Neuron (in vitro differentiated cells): ENCODE measurements at regions not wholly inside any gene's neighbourhood (a gene's known extent, or its start where the extent isn't known, plus 50 kb on each side); places are given as distances from the start of the nearest gene placed in this dataset.

Source experiments
- H2AFZ ChIP-seq: one replicate; pipeline ENCODE4 v1.6.1; 2013; ENCODE audit warnings: low read depth, mild to moderate bottlenecking, inconsistent platforms, low read length, moderate library complexity
- H3K27me3 ChIP-seq: one replicate; pipeline ENCODE4 v1.6.1; 2013; ENCODE audit warnings: low read length; ENCODE audit not compliant: insufficient read depth
- H3K36me3 ChIP-seq: one replicate; pipeline ENCODE4 v1.6.1; 2013; ENCODE audit warnings: low read length; ENCODE audit not compliant: insufficient read depth
- H3K4me1 ChIP-seq: one replicate; pipeline ENCODE4 v1.6.1; 2013; ENCODE audit warnings: low read length; ENCODE audit not compliant: insufficient read depth
- H3K4me3 ChIP-seq: 2 replicates; pipeline ENCODE4 v1.5.1; 2013; ENCODE audit warnings: mild to moderate bottlenecking, low read length, moderate library complexity
- H3K9me3 ChIP-seq: one replicate; pipeline ENCODE4 v1.6.1; 2013; ENCODE audit warnings: low read length

DNA sequence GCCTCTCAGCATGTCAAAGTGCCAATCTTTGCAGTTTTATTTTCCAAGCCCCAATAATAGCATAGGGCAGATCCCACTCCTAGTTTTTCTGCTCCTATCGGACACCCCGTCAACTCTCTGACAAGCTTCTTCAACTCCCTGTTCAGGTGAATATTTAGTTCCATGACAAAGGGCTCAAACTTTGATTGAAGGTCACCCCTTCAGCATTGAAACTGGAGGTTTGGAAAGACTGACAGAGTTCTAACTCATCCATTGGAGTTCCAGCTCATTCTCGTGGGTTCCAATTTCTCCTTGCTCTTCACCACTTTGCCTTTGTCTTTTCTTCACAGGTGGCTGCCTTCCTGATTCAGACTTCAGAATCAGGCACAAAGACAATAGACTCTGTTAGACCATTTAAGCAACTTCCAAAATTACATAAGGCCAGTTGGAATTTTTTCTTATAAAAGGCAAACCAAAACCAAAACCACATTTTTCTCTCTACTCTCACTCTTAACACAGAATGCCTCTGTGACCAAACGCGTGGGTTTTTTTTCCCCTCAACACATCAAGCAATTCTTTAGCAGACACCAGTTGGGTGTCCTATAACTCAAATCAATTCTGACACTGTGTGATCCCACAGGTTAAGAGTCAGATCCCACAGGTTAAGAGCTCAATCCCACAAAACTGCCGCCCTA lies 169.3 kb upstream of the USP25 start:
- Histone ChIP-seq H3K4me1 (no peaks in the 10 kb centered on the region), H3K36me3 (no peaks in the 10 kb centered on the region), H3K4me3 (no peak overlapping the region)

DNA sequence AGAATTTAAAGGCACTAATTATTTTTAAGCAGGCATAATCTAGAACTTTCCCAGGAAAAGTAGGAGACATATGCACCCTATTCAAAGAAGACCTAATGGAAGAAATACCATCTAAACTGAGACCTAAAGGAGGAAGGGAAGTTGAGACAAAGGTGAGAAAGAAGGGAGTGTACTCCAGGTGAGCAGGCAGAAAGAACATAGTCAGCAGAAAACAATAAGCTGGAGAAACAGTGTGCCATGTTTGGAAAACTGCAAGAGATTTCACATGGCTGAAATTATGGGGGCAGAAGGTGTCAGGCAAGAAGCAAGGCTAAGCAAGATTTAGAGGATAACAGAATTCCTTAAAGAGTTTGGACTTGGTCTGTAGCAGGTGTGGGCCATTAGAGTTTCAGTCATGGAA lies 167.0 kb upstream of the USP25 start:
- Histone ChIP-seq H3K4me1 (no peaks in the 10 kb centered on the region), H3K36me3 (no peaks in the 10 kb centered on the region), H3K27me3 (no peaks in the 10 kb centered on the region), H3K4me3 (no peak overlapping the region), H3K9me3 (no peaks in the 10 kb centered on the region), H2AFZ (no peak overlapping the region)

More for the DNA sequence above, 169.3 kb upstream of the USP25 start:
- Histone ChIP-seq H3K9me3 (no peaks in the 10 kb centered on the region), H3K27me3 (no peaks in the 10 kb centered on the region), H2AFZ (no peak overlapping the region)

DNA sequence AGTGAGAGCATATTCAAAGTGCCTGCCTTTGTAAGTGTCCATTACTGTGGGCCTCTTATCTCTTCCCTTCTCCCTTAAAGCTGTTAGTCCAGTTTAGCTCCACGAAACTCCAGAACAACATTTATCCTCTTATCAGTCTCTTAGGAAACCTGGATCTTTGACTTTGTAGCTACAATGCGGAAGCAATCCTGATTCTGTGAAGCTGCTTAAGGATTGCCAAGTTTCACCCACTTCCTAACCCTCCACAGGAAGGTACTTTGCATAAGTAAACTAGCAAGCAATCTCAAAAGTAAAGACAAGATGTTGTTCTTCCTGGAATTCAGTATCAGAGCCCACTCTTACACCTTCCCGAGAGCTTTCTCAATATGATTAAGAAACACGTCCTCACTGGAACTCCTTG lies 164.9 kb upstream of the USP25 start:
- Histone ChIP-seq H2AFZ (no peak overlapping the region), H3K27me3 (no peaks in the 10 kb centered on the region), H3K9me3 (no peaks in the 10 kb centered on the region), H3K4me3 (no peak overlapping the region), H3K36me3 (no peaks in the 10 kb centered on the region), H3K4me1 (no peaks in the 10 kb centered on the region)

DNA sequence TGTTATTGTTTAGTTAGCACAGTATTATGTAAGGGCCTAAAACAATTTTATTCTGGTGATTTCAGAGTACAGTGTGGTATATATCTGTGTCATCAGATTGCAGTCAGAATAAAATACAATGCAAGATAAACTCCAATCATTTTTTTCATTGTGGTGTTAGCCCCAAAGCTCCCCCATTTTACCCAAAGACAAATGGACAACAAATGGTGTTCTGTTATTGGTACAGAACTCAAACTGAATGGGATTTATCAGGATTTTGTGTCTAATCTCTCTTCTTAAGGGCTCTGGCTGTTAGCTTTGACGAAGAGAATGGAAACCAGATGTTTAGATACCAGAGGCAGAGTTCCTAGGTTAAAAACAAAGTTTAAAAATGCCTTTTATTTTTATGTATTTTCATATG lies 163.1 kb upstream of the USP25 start:
- H3K4me3 ChIP-seq = no peak overlapping the region

DNA sequence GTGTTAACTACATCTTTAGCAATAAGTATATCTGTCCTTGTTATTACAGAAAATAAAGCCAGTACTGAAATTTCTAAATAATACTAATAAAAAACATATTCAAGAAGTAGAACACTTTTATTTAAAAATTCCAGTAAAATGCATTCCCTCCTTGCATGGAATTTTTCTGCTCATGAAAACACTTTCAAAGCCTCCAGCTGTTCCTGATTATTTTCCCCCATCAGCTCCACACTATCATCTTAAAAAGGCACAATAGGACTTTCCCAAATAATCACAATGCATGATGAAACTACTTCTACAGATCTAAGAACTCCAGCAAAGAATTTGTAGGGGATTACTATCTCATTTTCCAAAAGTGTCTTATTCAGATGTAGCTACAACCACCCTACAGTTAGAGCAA lies 162.6 kb upstream of the USP25 start:
- Histone ChIP-seq H2AFZ (no peak overlapping the region), H3K36me3 (no peaks in the 10 kb centered on the region), H3K4me3 (no peak overlapping the region), H3K9me3 (no peaks in the 10 kb centered on the region), H3K27me3 (no peaks in the 10 kb centered on the region), H3K4me1 (no peaks in the 10 kb centered on the region)

More for the DNA sequence above, 163.1 kb upstream of the USP25 start:
- H3K9me3 ChIP-seq = no peaks in the 10 kb centered on the region
- no peaks in the 10 kb centered on the region for H3K27me3 ChIP-seq
- no peaks in the 10 kb centered on the region for H3K4me1 ChIP-seq
- H2AFZ ChIP-seq = no peak overlapping the region
- H3K36me3 ChIP-seq = no peaks in the 10 kb centered on the region

DNA sequence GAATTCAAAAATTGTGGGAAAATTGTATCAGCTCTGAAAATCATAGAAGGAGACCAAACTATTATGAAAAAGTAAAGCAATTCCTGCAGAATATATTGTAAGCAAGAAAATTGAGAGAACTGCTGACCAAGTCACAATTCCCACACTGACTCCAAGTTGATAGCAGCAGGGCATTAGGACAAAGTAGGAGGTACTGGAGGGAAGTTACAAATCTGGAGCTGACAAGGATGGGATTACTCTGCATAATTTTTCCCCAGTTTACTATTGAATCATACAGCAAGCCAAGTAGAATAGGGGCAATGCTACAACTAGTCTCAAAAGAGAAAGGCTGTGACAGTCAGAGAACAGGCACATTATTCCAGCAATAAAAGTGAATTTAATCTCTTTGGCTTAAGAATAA lies 161.3 kb upstream of the USP25 start:
- Histone ChIP-seq H3K9me3 (no peaks in the 10 kb centered on the region), H3K4me3 (no peak overlapping the region), H3K4me1 (no peaks in the 10 kb centered on the region), H3K36me3 (no peaks in the 10 kb centered on the region), H3K27me3 (no peaks in the 10 kb centered on the region), H2AFZ (no peak overlapping the region)

DNA sequence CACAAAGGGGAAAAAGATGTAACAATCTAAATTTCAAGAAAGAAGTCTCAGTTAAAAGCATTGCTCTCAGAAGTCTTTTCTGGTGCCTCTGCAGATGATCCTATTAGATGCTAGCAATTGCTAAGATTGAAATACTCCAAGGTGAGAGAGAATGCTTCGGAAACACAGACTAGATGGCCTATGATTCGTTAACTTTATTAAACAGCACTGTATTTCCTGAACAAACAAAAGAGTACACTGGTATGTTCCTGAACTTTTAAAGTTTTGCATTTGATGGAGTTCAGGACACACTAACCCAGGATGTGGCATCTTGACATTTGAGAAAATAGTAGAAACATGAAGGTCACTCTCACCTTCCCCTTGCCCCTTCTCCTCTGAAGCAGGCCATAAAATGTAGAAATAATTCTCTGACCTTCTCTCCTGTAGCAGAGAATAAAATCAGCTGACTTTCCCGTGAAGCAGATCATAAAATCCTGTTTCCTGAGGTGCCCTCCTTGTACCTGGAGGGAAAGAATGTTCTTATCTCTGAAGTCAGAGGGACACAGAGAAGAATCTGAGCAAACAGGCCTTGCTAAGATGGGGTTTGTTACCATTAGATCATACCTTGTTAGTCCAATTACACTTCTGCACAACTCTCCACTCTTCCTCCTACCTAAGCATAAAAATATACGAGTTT lies 142.9 kb upstream of the USP25 start:
- no peaks in the 10 kb centered on the region for H3K27me3 ChIP-seq
- no peaks in the 10 kb centered on the region for H3K4me1 ChIP-seq
- H3K4me3 ChIP-seq = no peak overlapping the region

DNA sequence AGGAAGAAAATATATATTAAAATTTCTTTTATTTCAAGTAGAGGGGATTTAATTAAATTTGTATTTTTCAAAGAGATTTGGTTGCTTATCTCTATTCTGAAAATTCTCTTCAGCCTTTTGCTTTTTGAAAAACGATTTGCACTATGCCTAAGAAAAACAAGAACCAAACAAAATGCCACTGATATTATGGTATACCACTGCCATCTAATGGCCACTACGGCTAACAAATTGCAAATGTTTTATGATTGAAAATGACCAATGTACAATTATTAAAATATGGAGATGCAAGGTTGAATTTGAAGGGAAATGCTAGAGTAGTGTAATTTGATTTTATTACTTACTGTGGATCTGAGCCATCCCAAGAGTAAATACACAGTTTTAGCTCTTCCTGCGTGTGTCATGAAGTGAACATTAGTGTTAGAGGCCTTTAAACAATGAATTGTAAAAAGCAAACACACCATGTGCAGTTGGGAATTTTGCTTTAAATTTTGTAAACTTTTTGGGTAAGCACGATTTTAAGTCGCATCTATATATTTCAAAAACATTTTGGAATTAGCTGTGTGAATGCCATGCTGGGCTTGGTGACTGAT lies 137.4 kb upstream of the USP25 start:
- Histone ChIP-seq H3K9me3 (no peaks in the 10 kb centered on the region), H3K27me3 (no peaks in the 10 kb centered on the region), H3K36me3 (no peaks in the 10 kb centered on the region)

More for the DNA sequence above, 142.9 kb upstream of the USP25 start:
- no peaks in the 10 kb centered on the region for H3K36me3 ChIP-seq
- H2AFZ ChIP-seq = no peak overlapping the region
- no peaks in the 10 kb centered on the region for H3K9me3 ChIP-seq

DNA sequence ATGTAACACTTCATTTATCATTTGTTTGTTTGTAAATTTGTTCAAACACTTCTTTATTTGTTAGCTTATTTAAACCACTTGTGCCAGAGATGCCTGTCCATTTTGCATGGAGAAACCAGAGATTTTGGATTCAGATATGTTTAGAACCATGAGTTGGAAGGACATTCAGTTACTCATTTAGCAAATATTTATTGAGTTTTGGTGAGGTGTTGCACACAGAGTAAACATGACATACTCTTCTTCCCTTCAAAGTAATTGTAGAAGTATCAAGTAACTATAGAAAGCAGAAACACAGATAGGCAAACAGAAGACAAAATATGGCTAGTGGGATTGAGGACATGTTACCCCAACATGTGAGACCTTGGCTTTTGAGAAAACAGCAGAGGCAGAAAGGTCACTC lies 136.8 kb upstream of the USP25 start:
- Histone ChIP-seq H3K4me1 (no peaks in the 10 kb centered on the region), H2AFZ (no peak overlapping the region), H3K27me3 (no peaks in the 10 kb centered on the region), H3K36me3 (no peaks in the 10 kb centered on the region), H3K9me3 (no peaks in the 10 kb centered on the region), H3K4me3 (no peak overlapping the region)

More for the DNA sequence above, 137.4 kb upstream of the USP25 start:
- Histone ChIP-seq H3K4me3 (no peak overlapping the region), H3K4me1 (no peaks in the 10 kb centered on the region), H2AFZ (no peak overlapping the region)

DNA sequence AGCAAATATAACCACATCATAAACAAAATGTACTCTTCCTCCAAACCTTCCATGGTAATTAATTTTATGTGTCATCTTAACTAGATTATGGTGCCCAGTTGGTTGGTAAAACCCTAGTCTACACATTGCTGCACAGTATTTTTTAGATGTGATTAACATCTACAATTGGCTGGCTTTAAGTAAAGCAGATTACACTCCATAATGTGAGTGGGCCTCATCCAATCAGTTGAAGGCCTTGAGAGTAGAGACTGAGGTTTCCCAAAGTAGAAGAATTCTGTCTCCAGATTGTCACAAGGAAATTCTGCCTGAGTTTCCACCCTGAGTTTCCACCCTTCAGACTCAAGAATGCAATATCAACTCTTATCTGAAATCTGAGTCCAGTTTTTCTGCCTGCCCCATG lies 128.4 kb upstream of the USP25 start:
- Histone ChIP-seq H2AFZ (no peak overlapping the region), H3K27me3 (no peaks in the 10 kb centered on the region), H3K36me3 (no peaks in the 10 kb centered on the region), H3K9me3 (no peaks in the 10 kb centered on the region), H3K4me3 (no peak overlapping the region), H3K4me1 (no peaks in the 10 kb centered on the region)

DNA sequence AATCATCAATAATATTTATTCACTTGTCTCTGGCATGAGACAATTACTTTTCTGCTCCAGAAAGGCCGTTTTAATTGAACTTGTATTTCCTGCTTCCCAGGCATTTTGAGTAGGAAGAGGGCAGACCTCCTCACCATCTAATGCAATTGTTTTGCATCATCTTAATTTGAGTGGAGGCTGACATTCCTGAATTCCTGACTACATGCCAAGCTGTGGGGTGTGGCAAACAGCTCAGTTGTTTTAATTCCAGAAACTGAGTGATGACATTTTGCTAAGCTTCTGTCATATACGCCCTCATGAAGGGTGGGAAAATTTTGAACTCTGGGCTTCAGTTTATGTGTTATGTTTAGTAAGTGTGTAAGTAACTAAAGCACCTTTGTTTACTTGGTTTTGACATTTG lies 125.4 kb upstream of the USP25 start:
- Histone ChIP-seq H3K36me3 (no peaks in the 10 kb centered on the region), H3K4me1 (no peaks in the 10 kb centered on the region), H3K27me3 (peaks cover 2% of the 10 kb centered on the region), H2AFZ (no peak overlapping the region), H3K4me3 (no peak overlapping the region), H3K9me3 (no peaks in the 10 kb centered on the region)

DNA sequence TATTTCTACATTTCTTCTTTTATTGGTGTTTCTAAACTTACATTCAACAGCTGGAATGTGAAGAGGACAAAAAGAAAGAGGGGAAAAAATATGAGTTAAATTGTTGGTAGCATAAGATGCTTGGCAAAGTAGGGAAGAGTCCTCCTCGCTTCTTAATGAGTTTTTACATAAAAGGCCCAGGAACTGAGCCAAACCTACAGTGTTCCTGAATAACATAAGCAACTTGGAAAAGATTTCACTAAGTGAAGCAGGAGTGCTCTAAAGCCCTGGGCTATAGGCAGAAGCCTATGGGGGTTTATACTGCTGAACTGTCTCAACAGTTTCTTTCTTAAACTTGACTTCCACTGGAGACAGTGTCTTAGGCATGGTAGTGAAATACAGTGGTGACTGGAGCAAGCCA lies 115.0 kb upstream of the USP25 start:
- no peak overlapping the region for H3K4me3 ChIP-seq
- no peaks in the 10 kb centered on the region for H3K27me3 ChIP-seq
- no peak overlapping the region for H2AFZ ChIP-seq
- peaks cover 8% of the 10 kb centered on the region for H3K4me1 ChIP-seq
- no peaks in the 10 kb centered on the region for H3K36me3 ChIP-seq
- no peaks in the 10 kb centered on the region for H3K9me3 ChIP-seq

DNA sequence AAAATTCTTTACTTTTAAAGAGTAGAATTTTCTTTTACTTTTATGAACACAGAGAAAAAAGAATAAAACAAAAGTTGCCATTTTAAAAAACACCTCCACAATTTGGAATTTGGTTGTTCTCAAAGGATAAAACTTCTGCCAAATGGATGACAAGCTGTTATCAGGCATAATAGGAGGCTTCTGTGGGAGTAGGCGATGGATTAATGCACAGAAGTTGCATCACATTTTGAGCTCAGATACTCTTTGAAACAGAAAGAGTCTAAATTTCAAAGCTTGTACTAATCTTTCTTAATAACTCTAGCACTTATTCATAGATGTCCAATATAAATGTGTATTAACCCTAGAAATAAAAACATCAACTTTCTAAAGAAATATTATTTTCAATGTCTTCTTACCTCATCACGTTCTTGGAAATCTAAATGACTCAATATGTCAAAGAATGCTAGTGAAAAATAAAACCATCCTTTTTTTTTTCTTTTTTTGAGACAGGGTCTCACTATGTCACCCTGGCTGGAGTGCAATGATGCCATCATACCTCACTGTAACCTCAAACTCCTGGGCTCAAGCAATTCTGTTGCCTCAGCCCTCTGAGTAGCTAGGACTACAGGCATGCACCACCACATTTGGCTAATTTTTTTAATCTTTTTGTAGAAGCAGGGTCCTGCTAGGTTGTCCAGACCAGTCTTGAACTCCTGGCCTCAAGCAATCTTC lies 112.8 kb upstream of the USP25 start:
- Histone ChIP-seq H3K4me3 (no peak overlapping the region), H2AFZ (no peak overlapping the region), H3K27me3 (no peaks in the 10 kb centered on the region), H3K9me3 (no peaks in the 10 kb centered on the region), H3K4me1 (peaks cover 8% of the 10 kb centered on the region), H3K36me3 (no peaks in the 10 kb centered on the region)
